PFSK-1 (cell line): ENCODE measurements at regions not wholly inside any gene's neighbourhood (a gene's known extent, or its start where the extent isn't known, plus 50 kb on each side); places are given as distances from the start of the nearest gene placed in this dataset.

Experiments
- FOXP2 ChIP-seq: optimal IDR thresholded peaks from 2 replicates; pipeline ENCODE3; 2011; ENCODE audit warnings: borderline replicate concordance, control low read depth, inconsistent platforms; ENCODE audit not compliant: insufficient read depth; ENCODE audit errors: extremely low read length, extremely low read depth
- POLR2AphosphoS5 ChIP-seq: IDR thresholded peaks from 2 replicates; pipeline ENCODE4 v1.6.1; 2012; ENCODE audit warnings: low read depth, mild to moderate bottlenecking, control low read depth, low read length, moderate library complexity
- SIN3A ChIP-seq: IDR thresholded peaks from 2 replicates; pipeline ENCODE4 v1.6.1; 2012; ENCODE audit warnings: mild to moderate bottlenecking, low read length, moderate library complexity, borderline replicate concordance; ENCODE audit not compliant: insufficient read depth
- TAF1 ChIP-seq: IDR thresholded peaks from 2 replicates; pipeline ENCODE4 v1.6.1; 2012; ENCODE audit warnings: low read length, control low read depth, borderline replicate concordance; ENCODE audit not compliant: insufficient read depth
- TF ChIP-seq, protein P1 (sequence below), 2 experiments: IDR thresholded peaks; 2 replicates each; pipeline versions ENCODE4 v1.6.1 to v1.8.0; 2011 to 2012; ENCODE audit warnings: low read depth in 2 of 2, low read length in 2 of 2, control low read depth in 1 of 2, inconsistent platforms in 1 of 2, mild to moderate bottlenecking in 1 of 2, moderate library complexity in 1 of 2; ENCODE audit not compliant: insufficient read depth in 1 of 2

DNA sequence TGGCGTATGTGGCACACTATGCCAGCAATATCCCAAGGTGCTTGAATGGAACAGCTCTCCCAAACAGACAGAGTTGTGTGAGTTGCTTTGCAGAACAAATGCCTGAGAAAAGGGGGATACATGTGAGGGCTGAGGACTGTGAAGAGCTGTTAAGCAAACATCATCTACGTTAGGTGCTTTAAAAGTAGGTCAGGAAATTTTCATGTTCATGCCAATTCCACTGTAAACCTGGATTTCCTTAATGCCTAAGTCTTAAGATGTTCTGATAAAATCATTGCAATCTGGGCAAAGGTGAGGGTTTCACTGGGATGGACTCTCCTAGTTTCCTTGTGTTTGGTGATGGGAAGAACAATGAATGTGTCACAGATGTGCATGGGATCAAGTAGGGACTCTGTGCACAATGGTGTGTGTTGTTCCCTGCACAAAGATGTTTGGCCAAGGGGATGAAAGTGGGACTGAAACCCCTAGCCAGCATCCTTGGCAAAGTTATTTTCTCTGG is 227.9 kb downstream of the KTN1 start:
- no peak for TF ChIP-seq POLR2AphosphoS5
- TF ChIP-seq, protein P1, sequence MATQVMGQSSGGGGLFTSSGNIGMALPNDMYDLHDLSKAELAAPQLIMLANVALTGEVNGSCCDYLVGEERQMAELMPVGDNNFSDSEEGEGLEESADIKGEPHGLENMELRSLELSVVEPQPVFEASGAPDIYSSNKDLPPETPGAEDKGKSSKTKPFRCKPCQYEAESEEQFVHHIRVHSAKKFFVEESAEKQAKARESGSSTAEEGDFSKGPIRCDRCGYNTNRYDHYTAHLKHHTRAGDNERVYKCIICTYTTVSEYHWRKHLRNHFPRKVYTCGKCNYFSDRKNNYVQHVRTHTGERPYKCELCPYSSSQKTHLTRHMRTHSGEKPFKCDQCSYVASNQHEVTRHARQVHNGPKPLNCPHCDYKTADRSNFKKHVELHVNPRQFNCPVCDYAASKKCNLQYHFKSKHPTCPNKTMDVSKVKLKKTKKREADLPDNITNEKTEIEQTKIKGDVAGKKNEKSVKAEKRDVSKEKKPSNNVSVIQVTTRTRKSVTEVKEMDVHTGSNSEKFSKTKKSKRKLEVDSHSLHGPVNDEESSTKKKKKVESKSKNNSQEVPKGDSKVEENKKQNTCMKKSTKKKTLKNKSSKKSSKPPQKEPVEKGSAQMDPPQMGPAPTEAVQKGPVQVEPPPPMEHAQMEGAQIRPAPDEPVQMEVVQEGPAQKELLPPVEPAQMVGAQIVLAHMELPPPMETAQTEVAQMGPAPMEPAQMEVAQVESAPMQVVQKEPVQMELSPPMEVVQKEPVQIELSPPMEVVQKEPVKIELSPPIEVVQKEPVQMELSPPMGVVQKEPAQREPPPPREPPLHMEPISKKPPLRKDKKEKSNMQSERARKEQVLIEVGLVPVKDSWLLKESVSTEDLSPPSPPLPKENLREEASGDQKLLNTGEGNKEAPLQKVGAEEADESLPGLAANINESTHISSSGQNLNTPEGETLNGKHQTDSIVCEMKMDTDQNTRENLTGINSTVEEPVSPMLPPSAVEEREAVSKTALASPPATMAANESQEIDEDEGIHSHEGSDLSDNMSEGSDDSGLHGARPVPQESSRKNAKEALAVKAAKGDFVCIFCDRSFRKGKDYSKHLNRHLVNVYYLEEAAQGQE (IDR thresholded peaks at IDR 0.05; ENCODE audit: insufficient read depth in 1 of 2, low read depth in 2 of 2, low read length in 2 of 2), result no peak
- TF ChIP-seq FOXP2, result no peak
- TF ChIP-seq TAF1, result no peak
- TF ChIP-seq SIN3A, result no peak

DNA sequence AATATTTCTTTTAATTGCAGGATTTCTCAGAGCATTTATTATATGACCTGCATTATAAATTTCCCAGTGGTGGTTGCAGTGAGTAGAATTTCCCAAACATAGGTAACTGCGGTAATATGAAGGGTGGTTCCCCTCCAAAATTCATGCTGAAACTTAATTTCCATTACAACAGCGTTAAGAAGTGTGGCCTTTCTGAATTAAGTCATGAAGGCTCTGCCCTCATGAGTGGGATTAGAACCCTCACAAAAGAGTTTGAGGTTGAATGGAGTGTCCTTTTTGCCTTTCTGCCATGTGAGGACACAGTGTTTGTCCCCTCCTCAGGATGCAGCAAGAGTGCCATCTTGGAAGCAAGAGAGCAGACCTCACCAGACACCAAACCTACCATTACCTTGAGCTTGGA is 233.6 kb downstream of the KTN1 start:
- TF ChIP-seq TAF1, result no peak
- no peak for TF ChIP-seq SIN3A
- TF ChIP-seq FOXP2, result no peak
- TF ChIP-seq, protein P1 (IDR thresholded peaks at IDR 0.05; ENCODE audit: insufficient read depth in 1 of 2, low read depth in 2 of 2, low read length in 2 of 2), result no peak
- TF ChIP-seq POLR2AphosphoS5, result no peak

- TF ChIP-seq POLR2AphosphoS5 (no peak), FOXP2 (no peak), SIN3A (no peak), TAF1 (no peak)
- TF ChIP-seq, protein P1 (IDR thresholded peaks at IDR 0.05; ENCODE audit: insufficient read depth in 1 of 2, low read depth in 2 of 2, low read length in 2 of 2), result no peak
These were observed 234.1 kb downstream of the KTN1 start for GRCh38 chr14:55814064-55814463.

GRCh38 chr14:55814873-55815272 is 234.9 kb downstream of the KTN1 start:
- TF ChIP-seq TAF1, result no peak
- TF ChIP-seq, protein P1 (IDR thresholded peaks at IDR 0.05; ENCODE audit: insufficient read depth in 1 of 2, low read depth in 2 of 2, low read length in 2 of 2), result no peak
- TF ChIP-seq FOXP2, result no peak
- no peak for TF ChIP-seq SIN3A
- no peak for TF ChIP-seq POLR2AphosphoS5

GRCh38 chr14:55816225-55816624 is 236.2 kb downstream of the KTN1 start:
- TF ChIP-seq POLR2AphosphoS5 (no peak), FOXP2 (no peak), TAF1 (no peak), SIN3A (no peak)
- TF ChIP-seq, protein P1 (IDR thresholded peaks at IDR 0.05; ENCODE audit: insufficient read depth in 1 of 2, low read depth in 2 of 2, low read length in 2 of 2), result no peak
